Activated CD8-positive, alpha-beta T cell treated with anti-CD3 and anti-CD28 coated beads, Interleukin-2, amount 10 ng/mL, durations not matched to agents 7 days and 5 days (primary cell): ENCODE measurements at regions not wholly inside any gene's neighbourhood (a gene's known extent, or its start where the extent isn't known, plus 50 kb on each side); places are given as distances from the start of the nearest gene placed in this dataset.

ENCODE experiments used
- ATAC-seq: fragments of 150-1000 bp; cut with Tn5 transposase; one replicate; pipeline ENCODE4 v1.10.0; 2021; ENCODE audit warnings: moderate library complexity
- CTCF ChIA-PET: fragments of 350-600 bp; sonication (Branson Sonifier 250); formaldehyde crosslinking; loops from one replicate; lab custom pipeline; 2021; ENCODE audit warnings: antibody characterized with exemption; lab: Charles Lee
- POLR2A ChIA-PET: fragments of 350-600 bp; sonication (Branson Sonifier 250); formaldehyde crosslinking; loops from one replicate; lab custom pipeline; 2021; ENCODE audit warnings: antibody characterized with exemption; lab: Charles Lee
- DNase-seq: peaks from one replicate; pipeline ENCODE4 v3.0.0-alpha.2; 2020
- H3K27ac Mint-ChIP-seq: one replicate; pipeline ENCODE4 v1.8.0; 2021; ENCODE audit warnings: mild to moderate bottlenecking, mixed read lengths
- H3K27me3 Mint-ChIP-seq: one replicate; pipeline ENCODE4 v1.8.0; 2021; ENCODE audit warnings: low read depth, mixed read lengths
- H3K36me3 Mint-ChIP-seq: one replicate; pipeline ENCODE4 v1.8.0; 2021; ENCODE audit warnings: low read depth, mixed read lengths
- H3K4me1 Mint-ChIP-seq: one replicate; pipeline ENCODE4 v1.8.0; 2021; ENCODE audit warnings: low read depth, mixed read lengths
- H3K4me3 Mint-ChIP-seq: one replicate; pipeline ENCODE4 v1.8.0; 2021; ENCODE audit warnings: mild to moderate bottlenecking, mixed read lengths
- H3K9me3 Mint-ChIP-seq: one replicate; pipeline ENCODE4 v1.8.0; 2022; ENCODE audit warnings: mixed read lengths; ENCODE audit not compliant: insufficient read depth

DNA sequence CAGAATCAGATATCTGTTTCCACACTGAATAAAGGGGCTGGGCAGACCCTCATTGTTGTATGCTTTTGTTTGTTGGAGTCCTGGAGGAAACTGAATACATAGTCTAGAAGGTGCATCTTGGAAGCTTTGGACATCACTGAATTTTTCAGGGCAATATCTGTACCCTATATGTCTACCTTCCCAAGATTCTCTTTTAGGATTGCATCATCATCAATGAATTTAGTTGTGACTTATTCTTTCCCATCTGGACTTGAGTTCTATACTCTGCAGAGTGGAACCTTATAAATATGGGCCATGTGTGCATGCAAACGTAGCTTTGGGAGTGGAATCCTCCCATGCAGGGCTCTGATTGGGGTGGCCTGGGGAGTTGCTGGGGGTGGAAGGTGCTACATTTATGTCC, 60.7 kb upstream of the PROKR2 start:
- no peaks in the 10 kb centered on the region for H3K9me3 Mint-ChIP-seq
- no peak overlapping the region for H3K4me3 Mint-ChIP-seq
- no peaks in the 10 kb centered on the region for H3K36me3 Mint-ChIP-seq

DNA sequence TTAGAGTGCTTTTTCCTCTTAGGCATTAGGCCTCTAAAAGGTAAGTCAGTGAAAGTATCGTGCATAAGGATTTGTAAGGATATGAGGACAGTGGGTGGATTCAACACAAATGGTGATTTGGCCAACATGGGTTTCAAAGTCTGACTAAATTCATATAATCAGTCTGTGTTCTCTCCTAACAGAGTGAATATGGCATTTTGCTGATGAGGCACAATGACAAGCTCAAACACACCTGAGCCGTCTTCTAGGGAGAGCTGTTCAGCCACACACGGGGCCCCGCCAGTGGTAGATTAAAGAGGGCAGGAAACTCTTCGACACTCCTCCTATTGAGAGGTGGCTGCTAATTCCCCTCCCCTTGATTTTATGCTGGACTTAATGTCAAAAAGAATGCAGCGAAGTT, 59.5 kb upstream of the PROKR2 start:
- H3K27ac Mint-ChIP-seq: no peak overlapping the region
- no peaks in the 10 kb centered on the region for H3K4me1 Mint-ChIP-seq
- peaks cover 13% of the 10 kb centered on the region for H3K27me3 Mint-ChIP-seq
- ATAC-seq: no peak
- CTCF ChIA-PET: no interaction called here
- H3K36me3 Mint-ChIP-seq: no peaks in the 10 kb centered on the region
- POLR2A ChIA-PET: no interaction called here
- no peak for DNase-seq
- H3K9me3 Mint-ChIP-seq: no peaks in the 10 kb centered on the region
- H3K4me3 Mint-ChIP-seq: no peak overlapping the region

More for the DNA sequence above, 60.7 kb upstream of the PROKR2 start:
- no peaks in the 10 kb centered on the region for H3K4me1 Mint-ChIP-seq
- CTCF ChIA-PET: no interaction called here
- no peak for ATAC-seq
- no peak overlapping the region for H3K27ac Mint-ChIP-seq
- H3K27me3 Mint-ChIP-seq: peaks cover 7% of the 10 kb centered on the region
- no peak for DNase-seq
- POLR2A ChIA-PET: no interaction called here

DNA sequence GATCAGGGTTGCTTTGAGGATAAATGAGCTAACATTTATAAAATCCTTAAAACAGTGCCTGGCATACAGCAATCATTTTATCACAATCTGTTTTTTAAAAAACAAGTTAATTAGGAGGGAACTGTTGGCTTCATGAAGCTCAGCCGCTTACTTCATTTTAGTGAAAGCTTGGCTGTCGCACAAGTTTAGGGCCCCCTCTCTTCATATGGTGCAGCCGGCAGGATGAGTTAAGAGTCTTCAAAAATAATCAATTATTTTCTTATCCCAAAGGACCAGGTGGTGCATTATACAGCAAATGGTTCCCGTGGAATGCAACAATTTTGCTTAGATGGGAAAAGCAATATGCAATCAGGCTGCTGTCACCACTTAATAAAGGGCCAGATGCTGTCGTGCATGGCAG, 57.4 kb upstream of the PROKR2 start:
- H3K27me3 Mint-ChIP-seq: peaks cover 13% of the 10 kb centered on the region
- no peaks in the 10 kb centered on the region for H3K4me1 Mint-ChIP-seq
- DNase-seq (no peak), ATAC-seq (no peak)
- POLR2A ChIA-PET: no interaction called here
- H3K4me3 Mint-ChIP-seq: no peak overlapping the region
- CTCF ChIA-PET: no interaction called here
- no peak overlapping the region for H3K27ac Mint-ChIP-seq
- no peaks in the 10 kb centered on the region for H3K36me3 Mint-ChIP-seq
- no peaks in the 10 kb centered on the region for H3K9me3 Mint-ChIP-seq

DNA sequence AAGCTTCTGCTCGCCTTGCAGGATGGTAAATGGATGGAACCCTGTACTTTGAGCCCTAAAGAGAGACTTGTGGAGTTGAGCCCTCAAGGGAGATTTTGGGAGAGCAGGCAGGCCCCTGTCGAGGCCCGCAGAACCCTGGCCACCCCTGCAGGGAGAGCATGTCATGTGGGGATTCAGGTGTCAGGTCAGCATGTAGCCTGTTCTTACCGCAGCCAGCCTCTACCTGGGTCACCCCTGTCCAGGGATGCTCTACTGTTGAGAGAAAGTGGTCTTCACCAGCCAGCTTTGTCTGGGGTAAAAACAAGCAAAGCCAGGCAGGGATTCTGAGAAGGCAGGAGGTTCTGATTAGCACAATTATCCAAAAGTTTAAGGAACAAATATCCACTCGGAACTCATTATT, 55.6 kb upstream of the PROKR2 start:
- CTCF ChIA-PET: no interaction called here
- Mint-ChIP-seq H3K9me3 (no peaks in the 10 kb centered on the region), H3K4me1 (no peaks in the 10 kb centered on the region), H3K4me3 (no peak overlapping the region), H3K36me3 (no peaks in the 10 kb centered on the region), H3K27me3 (peaks cover 14% of the 10 kb centered on the region), H3K27ac (no peak overlapping the region)
- no peak for ATAC-seq
- DNase-seq: no peak
- POLR2A ChIA-PET: interaction anchor here (0.6 kb wide), 1 partner anchor 241 kb away, joined by 3 read pairs; no protein-coding TSS in a partner anchor

DNA sequence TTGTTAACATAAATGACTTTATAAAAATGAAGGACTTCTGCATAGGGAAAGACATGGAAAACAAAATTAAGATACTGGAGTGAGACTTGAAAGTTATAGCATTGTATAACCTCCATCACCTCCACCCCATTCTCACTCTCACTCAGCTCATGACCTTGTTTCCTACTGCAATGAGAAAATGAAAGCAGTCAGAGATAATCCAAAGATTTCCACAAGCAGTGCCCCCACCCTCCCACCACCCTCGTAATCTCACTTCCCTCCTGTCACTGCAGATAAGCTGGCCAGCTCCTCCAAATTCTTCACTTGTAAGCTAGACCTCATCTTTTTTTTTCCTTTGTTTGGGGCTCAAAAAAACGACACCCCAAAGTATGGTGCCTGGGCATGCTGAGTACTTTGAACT, 52.9 kb upstream of the PROKR2 start:
- ATAC-seq: no peak
- H3K9me3 Mint-ChIP-seq: peaks cover 6% of the 10 kb centered on the region
- POLR2A ChIA-PET: no interaction called here
- H3K4me1 Mint-ChIP-seq: no peaks in the 10 kb centered on the region
- DNase-seq: no peak
- no peaks in the 10 kb centered on the region for H3K36me3 Mint-ChIP-seq
- no peak overlapping the region for H3K27ac Mint-ChIP-seq
- no peak overlapping the region for H3K4me3 Mint-ChIP-seq
- CTCF ChIA-PET: no interaction called here
- peaks cover 16% of the 10 kb centered on the region for H3K27me3 Mint-ChIP-seq
